Loucy (cell line): ENCODE measurements at regions not wholly inside any gene's neighbourhood (a gene's known extent, or its start where the extent isn't known, plus 50 kb on each side); places are given as distances from the start of the nearest gene placed in this dataset.
A peak's percentile ranks its signal among the peaks of the same experiment; 100 is the strongest.

Experiments
- H2AFZ ChIP-seq: fragments of 200-600 bp; sonication (generic); 2 replicates; pipeline ENCODE4 v1.6.0; 2016; ENCODE audit warnings: antibody characterized with exemption, mild to moderate bottlenecking, low read length, moderate library complexity
- H3F3A ChIP-seq: fragments of 200-600 bp; 2 replicates; pipeline ENCODE4 v1.6.0; 2016; ENCODE audit warnings: antibody characterized with exemption, low read depth, mild to moderate bottlenecking
- H3K27me3 ChIP-seq: fragments of 200-600 bp; sonication (generic); 2 replicates; pipeline ENCODE4 v1.6.1; 2014; ENCODE audit warnings: low read length, mild to moderate bottlenecking; ENCODE audit not compliant: insufficient read depth, poor library complexity, severe bottlenecking
- H3K36me3 ChIP-seq: fragments of 200-600 bp; sonication (generic); 2 replicates; pipeline ENCODE4 v1.6.1; 2016; ENCODE audit warnings: low read length; ENCODE audit not compliant: insufficient read depth
- H3K4me1 ChIP-seq: fragments of 200-600 bp; sonication (generic); 2 replicates; pipeline ENCODE4 v1.5.1; 2014; ENCODE audit warnings: low read length, mild to moderate bottlenecking; ENCODE audit not compliant: insufficient read depth, poor library complexity, severe bottlenecking
- H3K4me2 ChIP-seq: fragments of 200-600 bp; sonication (generic); 2 replicates; pipeline ENCODE4 v1.6.0; 2014; ENCODE audit warnings: antibody characterized with exemption, low read length, low read depth, mild to moderate bottlenecking; ENCODE audit not compliant: poor library complexity, severe bottlenecking
- H3K4me3 ChIP-seq: fragments of 200-600 bp; sonication (generic); 2 replicates; pipeline ENCODE4 v1.5.1; 2014; ENCODE audit warnings: low read length, mild to moderate bottlenecking, mixed read lengths; ENCODE audit not compliant: poor library complexity, severe bottlenecking
- H3K79me2 ChIP-seq: fragments of 200-600 bp; sonication (generic); 2 replicates; pipeline ENCODE4 v1.6.1; 2014; ENCODE audit warnings: low read length; ENCODE audit not compliant: insufficient read depth
- H3K9ac ChIP-seq: fragments of 200-600 bp; sonication (generic); 2 replicates; pipeline ENCODE4 v1.6.0; 2014; ENCODE audit warnings: mild to moderate bottlenecking, low read depth, low read length, moderate library complexity; ENCODE audit not compliant: poor library complexity, severe bottlenecking
- H3K9me2 ChIP-seq: fragments of 200-600 bp; sonication (generic); replicated peaks from 2 replicates; pipeline ENCODE4 v1.6.1; 2016; ENCODE audit warnings: low read depth, low read length, mixed read lengths
- H3K9me3 ChIP-seq: fragments of 200-600 bp; sonication (generic); 2 replicates; pipeline ENCODE4 v1.6.1; 2014; ENCODE audit warnings: mild to moderate bottlenecking, antibody characterized with exemption, low read length, low read depth; ENCODE audit not compliant: insufficient read depth
- H4K20me1 ChIP-seq: fragments of 200-600 bp; sonication (generic); 2 replicates; pipeline ENCODE4 v1.6.0; 2014; ENCODE audit warnings: antibody characterized with exemption, low read length, mild to moderate bottlenecking; ENCODE audit not compliant: insufficient read depth, poor library complexity, severe bottlenecking
- CTCF ChIP-seq: fragments of 200-600 bp; sonication (generic); conservative IDR thresholded peaks from 2 replicates; pipeline ENCODE4 v1.5.1; 2014; ENCODE audit warnings: mild to moderate bottlenecking, antibody characterized with exemption, low read length
- EZH2phosphoT487 ChIP-seq: fragments of 200-600 bp; IDR thresholded peaks from 2 replicates; pipeline ENCODE4 v1.6.1; 2018; ENCODE audit warnings: antibody characterized with exemption, mild to moderate bottlenecking, moderate library complexity, borderline replicate concordance

- Histone ChIP-seq H4K20me1 (no peaks in the 10 kb centered on the region), H3K4me3 (peak overlapping the region; percentile 56), H3K27me3 (no peaks in the 10 kb centered on the region), H3K4me2 (peak overlapping the region; percentile 75), H3K4me1 (peaks cover 45% of the 10 kb centered on the region), H2AFZ (peak overlapping the region; percentile 41; the same call in 1 of the 2 replicates), H3K79me2 (no peaks in the 10 kb centered on the region), H3F3A (peaks cover 18% of the 10 kb centered on the region), H3K9ac (peak overlapping the region; percentile 55), H3K36me3 (no peaks in the 10 kb centered on the region), H3K9me3 (no peaks in the 10 kb centered on the region), H3K9me2 (no peaks in the 10 kb centered on the region)
- TF ChIP-seq EZH2phosphoT487 = no peak
- TF ChIP-seq CTCF = no peak
Measured at GRCh38 chr4:64882311-64883086, 473.2 kb upstream of the TECRL start.

GRCh38 chr4:64880557-64880956 is 471.3 kb upstream of the TECRL start:
- no peaks in the 10 kb centered on the region for H3K79me2 ChIP-seq
- H3K36me3 ChIP-seq = no peaks in the 10 kb centered on the region
- TF ChIP-seq EZH2phosphoT487 (no peak), CTCF (no peak)
- peaks cover 18% of the 10 kb centered on the region for H3F3A ChIP-seq
- H3K9me3 ChIP-seq = no peaks in the 10 kb centered on the region
- no peaks in the 10 kb centered on the region for H3K27me3 ChIP-seq
- 0 out of 2 replicates have a peak, but pooled peaks cover 4% of the 10 kb centered on the region for H3K9me2 ChIP-seq
- no peak overlapping the region for H2AFZ ChIP-seq
- H3K4me2 ChIP-seq = no peak overlapping the region
- H3K9ac ChIP-seq = no peak overlapping the region
- H4K20me1 ChIP-seq = no peaks in the 10 kb centered on the region
- H3K4me1 ChIP-seq = peaks cover 32% of the 10 kb centered on the region
- no peak overlapping the region for H3K4me3 ChIP-seq

- Histone ChIP-seq H4K20me1 (no peaks in the 10 kb centered on the region), H3K9me2 (0 out of 2 replicates have a peak, but pooled peaks cover 4% of the 10 kb centered on the region), H3K4me3 (no peak overlapping the region), H3K36me3 (no peaks in the 10 kb centered on the region), H3K27me3 (no peaks in the 10 kb centered on the region), H3K4me2 (no peak overlapping the region), H2AFZ (peak overlapping the region; percentile 35; the same call in 1 of the 2 replicates), H3K4me1 (no peaks in the 10 kb centered on the region), H3K79me2 (no peaks in the 10 kb centered on the region), H3K9me3 (no peaks in the 10 kb centered on the region), H3K9ac (no peak overlapping the region), H3F3A (no peaks in the 10 kb centered on the region)
- TF ChIP-seq EZH2phosphoT487 (no peak), CTCF (no peak)
Measured at GRCh38 chr4:64876021-64876420, 466.8 kb upstream of the TECRL start.
